Subcutaneous abdominal adipose tissue (tissue), 5 donors: ENCODE measurements at regions not wholly inside any gene's neighbourhood (a gene's known extent, or its start where the extent isn't known, plus 50 kb on each side); places are given as distances from the start of the nearest gene placed in this dataset.

ENCODE experiments used
- H3K27ac ChIP-seq: one replicate; pipeline ENCODE4 v1.7.0; 2013; ENCODE audit warnings: low read depth, mild to moderate bottlenecking, inconsistent platforms, low read length, moderate library complexity
- H3K27me3 ChIP-seq, 5 donors: one replicate each; pipeline ENCODE4 v1.7.0; 2013; ENCODE audit warnings: low read length in 5 of 5, inconsistent platforms in 1 of 5; ENCODE audit not compliant: control insufficient read depth in 5 of 5, insufficient read depth in 4 of 5
- H3K36me3 ChIP-seq, 5 donors: one replicate each; pipeline ENCODE4 v1.7.0; 2013; ENCODE audit warnings: low read length in 5 of 5; ENCODE audit not compliant: control insufficient read depth in 5 of 5, insufficient read depth in 5 of 5
- H3K4me1 ChIP-seq, 5 donors: one replicate each; pipeline ENCODE4 v1.7.0; 2013; ENCODE audit warnings: low read length in 5 of 5, mild to moderate bottlenecking in 3 of 5, moderate library complexity in 1 of 5; ENCODE audit not compliant: control insufficient read depth in 5 of 5, insufficient read depth in 5 of 5
- H3K4me3 ChIP-seq, 5 donors: one replicate each; pipeline ENCODE4 v1.7.0; 2013; ENCODE audit warnings: low read length in 5 of 5, low read depth in 1 of 5
- H3K9ac ChIP-seq, 5 donors: one replicate each; pipeline ENCODE4 v1.7.0; 2013; ENCODE audit warnings: low read length in 5 of 5, mild to moderate bottlenecking in 4 of 5, moderate library complexity in 3 of 5
- H3K9me3 ChIP-seq, 5 donors: one replicate each; pipeline ENCODE4 v1.7.0; 2013; ENCODE audit warnings: low read length in 5 of 5; ENCODE audit not compliant: control insufficient read depth in 5 of 5
- donor health status: healthy.
- donor health status: healthy.
- donor health status: healthy.
- donor health status: healthy.
- donor health status: healthy.

DNA sequence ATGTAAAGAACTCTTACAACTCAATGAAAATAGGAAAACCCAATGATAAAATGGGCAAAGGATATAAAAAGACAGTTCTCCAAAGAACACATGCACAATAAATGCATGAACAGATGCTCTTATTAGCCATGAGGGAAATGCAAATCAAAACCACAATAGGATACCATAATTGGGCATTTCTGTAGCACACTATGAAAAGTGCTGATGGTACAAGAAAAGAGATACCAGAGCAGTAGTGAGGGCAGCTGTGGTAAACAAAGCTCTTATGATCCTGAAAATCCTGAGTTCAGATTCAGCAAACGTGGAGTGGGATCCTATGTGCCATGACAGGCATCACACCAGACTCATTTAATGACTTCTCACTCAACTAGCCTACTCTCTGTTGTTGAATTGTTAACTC lies 96.7 kb upstream of the SLC25A13 start:
- no peak overlapping the region for H3K27ac ChIP-seq
- H3K4me1 ChIP-seq = peaks cover 0 to 4% (median 0%) of the 10 kb centered on the region in 5 donors
- H3K9me3 ChIP-seq = no peaks in the 10 kb centered on the region
- H3K9ac ChIP-seq = no peak overlapping the region
- H3K27me3 ChIP-seq = no peaks in the 10 kb centered on the region
- H3K4me3 ChIP-seq = no peak overlapping the region
- no peaks in the 10 kb centered on the region for H3K36me3 ChIP-seq

DNA sequence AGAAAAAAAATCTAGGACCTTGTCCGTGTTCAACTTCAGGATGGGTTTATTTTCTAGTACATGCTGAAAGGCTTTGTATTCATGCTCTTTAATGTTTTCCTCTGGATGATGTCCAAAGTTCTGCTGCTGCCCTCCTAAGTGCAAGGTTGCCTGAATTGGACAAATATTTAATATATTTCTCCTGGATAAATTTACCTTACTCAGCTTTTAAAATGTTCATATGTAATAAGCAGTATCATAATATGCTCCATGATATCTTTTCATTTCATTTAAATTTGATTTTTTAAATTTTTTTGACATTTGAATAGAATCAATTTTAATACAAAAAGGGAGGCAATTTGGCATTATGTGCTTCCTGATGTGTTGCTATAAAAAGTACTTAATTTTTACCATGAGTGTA lies 95.9 kb upstream of the SLC25A13 start:
- H3K27me3 ChIP-seq = no peaks in the 10 kb centered on the region
- no peak overlapping the region for H3K4me3 ChIP-seq
- peaks cover 0 to 4% (median 0%) of the 10 kb centered on the region in 5 donors for H3K4me1 ChIP-seq
- no peak overlapping the region for H3K27ac ChIP-seq
- H3K9ac ChIP-seq = no peak overlapping the region
- no peaks in the 10 kb centered on the region for H3K36me3 ChIP-seq
- H3K9me3 ChIP-seq = no peaks in the 10 kb centered on the region

DNA sequence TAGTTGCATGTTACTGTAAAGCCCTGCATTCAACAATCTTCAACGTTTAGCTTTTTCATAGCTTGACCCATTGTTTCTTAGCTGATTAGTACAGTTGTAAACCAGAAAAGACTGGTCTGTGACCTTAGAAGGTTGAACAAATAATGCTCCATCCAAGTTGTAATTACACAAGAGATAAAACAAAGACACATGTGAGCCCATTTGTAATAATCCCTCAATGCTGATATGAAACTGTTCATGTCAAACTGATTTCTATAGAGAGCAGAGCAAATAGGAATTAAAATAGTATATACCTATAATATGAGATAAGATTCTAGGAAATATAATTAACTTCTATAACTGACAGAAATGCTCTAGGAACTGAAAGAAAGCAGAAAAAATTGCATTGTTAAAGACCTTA lies 94.7 kb upstream of the SLC25A13 start:
- no peaks in the 10 kb centered on the region for H3K36me3 ChIP-seq
- H3K4me3 ChIP-seq = no peak overlapping the region
- peaks cover 0 to 4% (median 0%) of the 10 kb centered on the region in 5 donors for H3K4me1 ChIP-seq
- no peaks in the 10 kb centered on the region for H3K27me3 ChIP-seq
- H3K9me3 ChIP-seq = no peaks in the 10 kb centered on the region
- no peak overlapping the region for H3K9ac ChIP-seq
- no peak overlapping the region for H3K27ac ChIP-seq

DNA sequence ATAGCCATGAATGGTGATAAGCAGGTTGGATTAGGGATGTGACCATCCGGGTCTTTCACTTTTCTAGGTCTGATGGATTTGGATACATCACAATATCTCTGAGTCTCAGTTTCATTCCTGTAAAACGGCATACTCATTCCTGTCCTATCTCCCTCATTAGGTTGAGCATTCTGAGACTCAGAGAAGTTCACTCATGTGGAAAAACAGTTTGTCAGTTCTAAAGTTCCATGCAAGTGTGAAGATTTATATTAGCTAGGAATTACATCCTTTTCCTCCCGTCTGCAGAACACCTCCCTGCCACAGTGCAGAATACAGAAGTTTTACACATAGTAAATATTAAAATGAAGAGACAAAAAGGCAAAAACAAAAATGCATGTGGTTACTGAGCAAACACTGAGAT lies 94.2 kb upstream of the SLC25A13 start:
- no peak overlapping the region for H3K9ac ChIP-seq
- H3K4me1 ChIP-seq = peaks cover 0 to 4% (median 0%) of the 10 kb centered on the region in 5 donors
- no peak overlapping the region for H3K4me3 ChIP-seq
- no peaks in the 10 kb centered on the region for H3K36me3 ChIP-seq
- H3K27me3 ChIP-seq = no peaks in the 10 kb centered on the region
- H3K27ac ChIP-seq = no peak overlapping the region
- H3K9me3 ChIP-seq = no peaks in the 10 kb centered on the region

DNA sequence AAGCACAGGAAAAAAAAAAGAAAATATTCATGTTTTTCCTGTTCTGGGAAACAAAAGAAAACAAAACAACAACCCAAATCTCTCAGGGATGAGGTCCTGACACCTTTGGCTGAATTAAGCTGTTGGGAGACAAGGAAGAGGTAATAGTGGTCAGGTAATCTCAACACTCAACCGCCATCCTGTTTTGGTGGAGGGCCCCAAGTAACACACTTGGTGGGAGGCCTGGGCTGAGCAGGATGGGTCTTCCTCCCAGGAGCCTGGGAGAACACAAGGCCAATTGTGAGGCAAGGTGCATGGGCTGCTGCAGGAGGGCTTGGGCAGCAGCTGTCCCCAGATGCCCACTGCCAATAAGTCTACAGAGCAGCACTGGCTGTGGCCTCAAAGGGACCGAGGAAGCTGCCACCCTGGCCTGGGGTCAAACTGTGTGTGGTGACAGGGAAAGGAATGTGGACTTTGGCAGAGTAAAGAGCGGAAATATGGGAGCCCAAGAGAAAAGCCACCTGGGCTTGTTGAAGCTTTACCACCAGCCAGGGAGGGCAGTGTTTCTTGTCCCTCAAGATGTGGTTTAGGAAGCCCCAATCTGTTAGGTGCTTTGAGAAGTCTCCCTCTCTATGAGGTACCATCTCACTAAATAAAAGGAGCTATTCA lies 93.5 kb upstream of the SLC25A13 start:
- no peak overlapping the region for H3K4me3 ChIP-seq
- H3K4me1 ChIP-seq = peaks cover 0 to 4% (median 0%) of the 10 kb centered on the region in 5 donors
- no peak overlapping the region for H3K27ac ChIP-seq

DNA sequence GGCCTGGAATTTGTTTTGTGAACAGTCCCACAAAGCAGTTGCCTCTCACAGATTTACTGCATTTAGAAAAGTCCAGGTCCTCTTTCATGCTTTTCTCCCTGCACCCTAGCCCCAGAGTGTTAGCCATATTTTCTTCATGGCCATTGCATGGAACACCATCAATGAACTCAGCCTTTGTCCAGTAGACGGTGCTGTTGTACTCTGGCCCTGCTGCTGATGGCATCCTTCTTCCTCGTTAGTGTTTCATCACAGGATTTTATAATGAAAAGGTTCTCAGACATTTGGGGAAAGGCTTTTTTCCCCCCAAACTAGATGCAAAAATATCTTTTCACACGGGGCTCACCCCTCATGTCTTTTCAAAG lies 93.0 kb upstream of the SLC25A13 start:
- Histone ChIP-seq H3K36me3 (no peaks in the 10 kb centered on the region), H3K9ac (no peak overlapping the region), H3K9me3 (no peaks in the 10 kb centered on the region), H3K27me3 (no peaks in the 10 kb centered on the region), H3K4me1 (peaks cover 0 to 4% (median 0%) of the 10 kb centered on the region in 5 donors), H3K4me3 (no peak overlapping the region), H3K27ac (no peak overlapping the region)

More for the DNA sequence above, 93.5 kb upstream of the SLC25A13 start:
- Histone ChIP-seq H3K27me3 (no peaks in the 10 kb centered on the region), H3K9ac (no peak overlapping the region), H3K9me3 (no peaks in the 10 kb centered on the region), H3K36me3 (no peaks in the 10 kb centered on the region)

DNA sequence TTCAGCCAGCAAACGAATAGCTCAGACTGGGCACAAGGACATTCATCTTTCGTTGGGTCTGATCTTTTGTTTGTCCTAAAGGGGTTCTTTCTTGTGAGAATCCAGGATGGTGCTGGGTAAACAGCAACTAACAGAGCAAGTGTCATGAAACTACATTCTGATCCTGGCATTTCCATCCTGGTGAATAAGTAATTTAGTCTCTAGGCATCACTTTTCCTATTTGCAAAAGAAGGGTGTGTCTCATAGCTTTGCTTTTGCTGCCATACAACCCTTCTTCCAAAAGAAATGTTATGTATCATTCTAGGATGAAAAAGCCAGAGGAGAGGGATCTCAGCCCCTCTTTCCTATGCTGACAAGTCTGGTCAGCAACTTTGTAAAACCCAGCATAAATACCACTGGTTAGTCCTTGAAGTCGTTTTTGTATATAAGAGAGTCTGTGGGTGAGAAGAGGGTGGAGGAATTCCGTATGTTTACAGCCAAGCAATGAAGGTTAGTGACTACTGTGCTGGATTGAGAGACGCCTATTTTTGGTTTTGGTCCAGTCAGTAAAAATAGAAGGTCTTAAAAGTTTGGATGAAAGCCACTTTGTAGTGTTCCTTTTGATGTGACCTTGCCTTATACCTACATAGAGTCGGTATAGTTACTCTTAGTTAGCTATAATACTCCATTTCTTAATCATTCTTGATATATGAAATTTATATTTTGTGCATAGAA lies 88.4 kb upstream of the SLC25A13 start:
- Histone ChIP-seq H3K4me3 (no peak overlapping the region), H3K9me3 (no peaks in the 10 kb centered on the region), H3K9ac (no peak overlapping the region), H3K27ac (no peak overlapping the region), H3K36me3 (no peaks in the 10 kb centered on the region), H3K27me3 (peaks cover 0 to 4% (median 0%) of the 10 kb centered on the region in 5 donors), H3K4me1 (no peaks in the 10 kb centered on the region)

DNA sequence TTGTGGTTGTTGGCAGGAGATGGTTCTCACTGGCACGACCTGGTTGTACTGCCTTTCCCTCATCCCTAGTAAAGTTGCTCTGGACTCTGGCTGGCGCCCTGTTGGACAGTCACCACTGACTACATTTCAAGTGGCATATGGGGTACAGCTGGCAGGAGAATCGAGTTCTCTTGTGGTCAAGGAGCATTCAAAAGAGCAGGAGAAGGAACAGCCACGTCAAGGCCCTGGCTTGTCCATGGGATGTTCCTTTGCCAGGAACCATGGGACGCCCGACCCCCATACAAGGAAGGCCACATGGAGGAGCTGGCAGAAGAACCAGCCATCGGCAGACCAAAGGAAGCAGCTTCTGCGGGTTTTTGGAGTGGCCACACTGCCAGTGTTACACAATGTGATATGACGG lies 87.0 kb upstream of the SLC25A13 start:
- peaks cover 0 to 4% (median 0%) of the 10 kb centered on the region in 5 donors for H3K27me3 ChIP-seq
- H3K27ac ChIP-seq = no peak overlapping the region
- H3K9ac ChIP-seq = no peak overlapping the region
- H3K4me3 ChIP-seq = no peak overlapping the region
- H3K36me3 ChIP-seq = no peaks in the 10 kb centered on the region
- H3K4me1 ChIP-seq = no peaks in the 10 kb centered on the region
- no peaks in the 10 kb centered on the region for H3K9me3 ChIP-seq

DNA sequence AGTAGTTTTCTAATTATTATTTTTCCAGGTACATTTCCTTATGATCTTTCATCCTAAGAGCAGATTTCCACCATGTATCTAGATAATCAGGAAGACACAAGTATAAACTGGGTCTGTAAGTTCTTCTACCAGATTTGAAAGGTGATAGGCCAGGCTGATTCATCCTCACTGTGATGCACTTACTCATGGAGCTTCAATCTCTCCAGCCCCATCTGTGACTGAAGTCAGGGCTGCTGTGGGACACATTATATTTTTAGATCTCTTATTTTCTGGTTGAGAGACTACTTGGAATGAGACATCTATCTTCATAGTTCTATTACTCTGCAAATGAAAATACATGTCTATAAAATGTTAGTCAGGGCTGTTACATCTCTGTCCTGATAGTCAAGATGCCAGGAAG lies 85.5 kb upstream of the SLC25A13 start:
- Histone ChIP-seq H3K4me1 (no peaks in the 10 kb centered on the region), H3K27me3 (peaks cover 0 to 4% (median 0%) of the 10 kb centered on the region in 5 donors), H3K27ac (no peak overlapping the region), H3K4me3 (no peak overlapping the region), H3K9ac (no peak overlapping the region), H3K36me3 (no peaks in the 10 kb centered on the region), H3K9me3 (no peaks in the 10 kb centered on the region)

DNA sequence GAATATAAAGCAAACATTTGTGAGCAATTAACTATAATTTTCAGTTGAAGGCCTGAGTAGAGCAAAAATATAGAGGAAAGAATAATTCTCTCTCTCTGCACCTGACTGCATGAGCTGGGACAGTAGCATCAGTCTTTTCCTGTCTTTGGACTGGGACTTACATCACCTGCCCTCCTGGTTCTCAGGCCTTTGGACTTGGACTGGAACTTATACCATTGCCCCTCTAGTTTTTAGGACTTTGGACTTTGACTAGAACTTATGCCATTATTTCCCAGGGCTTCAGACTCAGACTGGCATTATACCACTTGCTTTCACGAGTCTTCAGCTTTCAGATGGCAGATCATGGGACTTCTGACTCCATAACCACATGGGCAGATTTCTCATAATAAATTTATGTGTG lies 81.0 kb upstream of the SLC25A13 start:
- Histone ChIP-seq H3K4me1 (peaks cover 0 to 8% (median 6%) of the 10 kb centered on the region in 5 donors), H3K9ac (no peak overlapping the region), H3K27ac (no peak overlapping the region), H3K9me3 (no peaks in the 10 kb centered on the region), H3K27me3 (no peaks in the 10 kb centered on the region), H3K4me3 (no peak overlapping the region), H3K36me3 (no peaks in the 10 kb centered on the region)
